DMS153 treated with DMSO at 0.1 percent for 48 hours (cell line): ENCODE measurements at regions not wholly inside any gene's neighbourhood (a gene's known extent, or its start where the extent isn't known, plus 50 kb on each side); places are given as distances from the start of the nearest gene placed in this dataset.

ENCODE experiments used
- DNase-seq: peaks from one replicate; lab custom pipeline; 2025; ENCODE audit not compliant: unreplicated experiment; lab: John Stamatoyannopoulos, UW

DNA sequence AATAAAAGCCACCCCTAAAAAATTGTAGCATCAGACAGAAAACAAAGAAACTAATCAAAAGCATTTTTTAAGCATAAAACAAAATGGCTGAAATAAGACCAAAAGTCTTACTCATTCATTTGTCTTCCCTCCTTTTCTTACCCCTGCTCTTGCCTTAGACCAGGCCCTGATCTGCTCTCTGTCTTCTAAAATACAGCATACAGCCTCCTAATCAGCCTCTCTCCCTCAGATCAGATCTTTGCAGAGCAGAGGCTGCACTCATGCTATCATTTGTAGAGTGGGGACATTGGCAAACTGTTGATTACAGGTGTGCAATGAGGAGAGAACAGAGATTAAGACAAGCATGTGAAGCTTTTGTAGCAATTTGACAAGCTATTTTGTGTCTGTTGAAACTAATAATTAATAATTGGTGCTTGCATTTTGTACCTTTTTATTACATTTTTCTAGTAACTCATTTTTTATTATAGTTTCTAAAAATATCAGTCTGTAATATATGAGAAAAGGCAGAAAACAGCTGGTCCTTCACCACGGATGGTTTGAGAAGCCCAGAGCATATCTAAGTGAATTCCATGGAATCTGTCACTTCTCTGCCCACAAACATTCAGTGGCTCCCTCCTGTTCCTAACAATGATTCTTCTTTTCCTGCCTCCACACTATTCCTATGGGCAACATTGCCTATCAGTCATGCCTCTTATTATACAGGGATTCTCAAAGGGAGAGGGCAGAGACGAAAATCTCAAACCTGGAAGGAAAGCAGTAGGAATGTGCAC, 286.2 kb upstream of the STT3B start:
- DNase-seq = no peak

DNA sequence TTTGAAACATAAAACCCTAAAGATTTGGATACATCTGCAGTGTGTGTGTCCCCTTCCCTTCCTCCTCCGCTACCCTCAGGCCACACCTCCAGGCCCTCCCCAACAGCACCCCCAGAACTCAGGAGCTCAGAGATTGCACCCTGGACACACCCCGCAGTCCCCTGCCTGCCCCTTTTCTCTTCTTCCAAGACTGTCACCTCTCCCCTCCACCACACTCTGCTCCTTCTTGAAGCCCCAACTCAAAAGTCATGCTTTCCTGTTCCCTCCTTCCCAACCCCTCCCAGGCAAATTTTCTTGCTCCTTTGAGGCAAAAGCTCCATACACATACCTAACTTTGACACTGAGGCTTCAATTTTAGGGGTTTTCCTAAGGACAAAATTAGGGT, 285.7 kb upstream of the STT3B start:
- no peak for DNase-seq

DNA sequence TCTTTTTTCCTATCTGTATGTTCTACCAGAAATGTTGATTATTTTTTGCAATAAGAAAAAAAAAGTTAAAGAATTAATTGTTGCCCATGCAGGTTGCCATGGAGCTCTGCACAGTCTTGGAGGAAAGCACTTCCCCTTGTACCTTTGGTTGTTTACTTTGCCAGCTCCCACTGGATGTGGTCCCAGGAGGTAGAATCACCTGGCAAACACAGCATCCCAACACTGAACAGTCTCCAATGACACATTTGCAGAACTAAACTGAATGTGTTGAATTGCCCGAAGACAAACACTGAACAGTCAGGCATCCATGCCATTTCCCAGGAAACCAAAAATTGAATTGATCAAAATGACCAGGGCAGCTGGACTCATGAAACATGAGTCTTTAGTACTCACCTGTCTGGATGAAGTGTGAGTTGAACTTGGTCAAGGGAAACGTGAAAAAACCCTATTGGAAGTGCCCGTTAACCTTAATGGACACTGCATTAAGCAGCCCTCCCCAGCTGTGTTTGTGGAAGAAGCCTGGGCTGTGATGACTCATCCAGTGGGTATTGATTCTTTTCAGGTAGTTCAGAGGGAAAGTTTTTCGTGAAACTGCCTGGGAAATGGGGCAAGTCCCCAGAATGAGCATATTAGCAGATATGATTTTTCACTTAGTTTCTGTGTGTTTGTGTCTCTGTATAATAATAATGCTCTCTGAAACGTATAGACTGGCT, 284.7 kb upstream of the STT3B start:
- DNase-seq = no peak

DNA sequence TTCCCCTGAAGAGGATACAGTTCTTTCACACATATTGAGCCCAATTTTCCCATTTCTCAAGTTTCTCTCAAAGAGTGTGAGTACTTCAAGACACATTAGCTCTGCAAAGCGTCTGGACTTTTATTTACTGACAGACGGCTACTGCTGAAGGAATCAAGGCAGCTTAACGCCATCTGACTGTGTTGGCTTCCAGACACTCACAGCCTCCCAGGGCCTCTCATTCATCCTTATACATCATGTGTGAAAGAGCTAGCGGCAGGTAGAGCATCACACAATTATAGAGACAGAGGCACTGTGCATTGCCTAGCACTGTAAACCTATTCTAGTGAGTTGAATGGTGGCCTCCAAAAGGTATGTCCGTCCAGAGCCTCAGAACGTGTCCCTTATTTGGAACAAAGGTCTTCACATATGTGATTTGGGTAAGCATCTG, 284.1 kb upstream of the STT3B start:
- no peak for DNase-seq

DNA sequence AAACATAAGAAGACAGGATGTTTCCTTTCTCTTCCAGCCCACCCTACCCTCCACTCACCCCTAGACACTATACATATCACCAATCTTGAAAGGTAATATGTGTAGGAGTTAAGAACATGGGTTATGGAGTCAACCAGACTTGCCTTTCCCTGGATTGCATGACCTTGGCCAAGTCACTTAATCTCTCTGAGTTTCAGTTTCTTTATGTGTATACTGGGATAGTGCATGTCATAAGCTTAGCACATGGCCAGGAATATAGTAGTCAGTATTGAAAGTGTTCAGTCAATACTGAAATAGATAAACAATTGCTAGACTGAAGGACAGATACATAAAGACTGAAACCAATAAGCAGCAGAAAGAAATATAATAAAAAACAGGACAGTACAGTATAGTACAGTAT, 283.2 kb upstream of the STT3B start:
- no peak for DNase-seq

DNA sequence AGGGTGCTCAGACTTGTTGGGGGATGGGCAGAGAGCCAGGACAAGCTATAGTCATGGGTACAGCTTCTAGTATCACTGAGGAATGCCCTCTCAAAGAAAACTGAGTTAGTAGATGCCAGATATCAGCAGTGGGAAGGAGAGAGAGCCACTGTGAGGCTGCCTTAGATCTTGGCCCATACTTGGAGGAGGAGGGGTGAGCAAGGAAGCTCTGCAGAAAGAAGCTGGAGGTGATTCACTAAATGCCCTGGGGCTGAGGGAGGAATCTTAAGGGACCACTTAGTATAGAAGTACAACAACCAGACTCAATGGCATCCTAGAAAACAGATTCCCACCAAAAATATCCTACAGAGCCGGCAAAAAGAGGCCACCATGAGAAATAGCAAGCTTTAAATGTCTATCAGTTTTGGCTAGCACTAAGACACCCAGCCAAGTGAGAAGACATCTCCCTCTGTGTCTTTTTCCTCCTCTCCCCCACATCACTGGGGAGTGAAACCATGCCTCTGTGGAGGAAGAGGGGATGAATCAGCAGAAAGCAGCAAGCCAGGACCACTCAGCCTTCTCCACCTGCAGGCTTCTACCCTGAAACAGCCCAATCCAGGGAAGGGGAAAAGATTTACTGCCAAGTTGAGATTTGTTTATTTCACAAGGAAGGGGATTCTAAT, 282.5 kb upstream of the STT3B start:
- no peak for DNase-seq

DNA sequence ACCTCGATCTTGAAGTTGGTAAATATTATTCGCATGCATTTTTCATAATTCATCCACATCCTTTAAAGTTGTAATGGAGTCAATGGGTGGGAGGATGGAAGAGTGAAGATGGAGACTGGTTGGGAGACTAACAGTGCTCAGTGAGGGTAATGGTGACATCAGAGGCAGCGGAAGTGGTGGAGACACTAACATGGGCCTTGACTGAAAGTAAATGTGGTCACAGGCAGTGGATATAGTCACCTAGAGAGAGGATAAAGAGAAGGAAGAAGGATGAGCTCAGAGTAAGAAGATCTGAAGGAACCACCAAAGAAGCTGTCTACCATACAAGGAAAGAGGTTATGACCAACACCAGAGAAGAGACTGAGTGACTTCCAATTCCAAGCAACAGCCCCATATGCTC, 281.6 kb upstream of the STT3B start:
- no peak for DNase-seq

DNA sequence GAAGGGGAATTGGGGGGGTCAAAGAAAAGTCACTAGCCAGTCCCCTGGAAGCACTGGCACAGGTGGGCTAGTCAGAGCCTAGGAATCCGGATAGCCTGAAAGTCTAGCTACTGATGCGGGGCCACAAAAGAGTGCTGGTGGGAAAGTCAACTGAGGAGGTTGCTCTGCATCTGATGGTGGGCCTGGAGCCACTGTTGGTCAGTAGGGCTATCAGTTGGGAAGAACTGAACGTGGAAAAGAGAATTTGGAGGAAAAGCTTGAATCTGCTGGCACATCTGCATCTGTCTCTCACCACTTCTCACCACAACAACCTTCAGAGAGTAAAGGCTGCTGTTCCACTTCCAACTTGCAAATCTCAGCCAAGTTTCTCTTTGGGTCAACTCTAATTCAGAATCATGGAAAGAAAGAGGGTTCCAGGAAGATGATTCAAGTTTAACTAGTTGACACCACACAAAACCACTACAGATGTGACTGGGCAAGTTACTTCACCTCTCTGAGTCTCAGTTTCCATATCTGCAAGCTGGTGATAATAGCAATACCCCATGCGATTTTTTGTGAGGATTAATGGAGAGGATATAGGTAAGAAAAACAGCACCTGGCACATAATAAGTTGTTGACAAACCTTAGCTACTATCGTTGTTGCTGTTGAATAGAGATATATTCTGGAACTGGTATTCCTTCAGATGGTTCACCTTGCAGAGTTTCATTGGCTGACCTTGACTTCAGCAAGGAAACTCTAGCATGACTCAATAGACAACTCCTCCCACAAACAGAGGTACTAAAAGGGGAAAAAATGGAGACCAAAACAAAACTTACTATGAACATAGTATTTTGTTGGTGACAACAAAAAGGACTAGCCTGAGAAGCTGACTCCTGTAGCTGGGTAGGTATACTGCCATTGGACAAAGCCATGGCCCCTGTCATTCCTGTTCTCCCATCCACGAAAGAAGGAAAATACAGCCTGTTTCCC, 280.2 kb upstream of the STT3B start:
- DNase-seq = no peak

DNA sequence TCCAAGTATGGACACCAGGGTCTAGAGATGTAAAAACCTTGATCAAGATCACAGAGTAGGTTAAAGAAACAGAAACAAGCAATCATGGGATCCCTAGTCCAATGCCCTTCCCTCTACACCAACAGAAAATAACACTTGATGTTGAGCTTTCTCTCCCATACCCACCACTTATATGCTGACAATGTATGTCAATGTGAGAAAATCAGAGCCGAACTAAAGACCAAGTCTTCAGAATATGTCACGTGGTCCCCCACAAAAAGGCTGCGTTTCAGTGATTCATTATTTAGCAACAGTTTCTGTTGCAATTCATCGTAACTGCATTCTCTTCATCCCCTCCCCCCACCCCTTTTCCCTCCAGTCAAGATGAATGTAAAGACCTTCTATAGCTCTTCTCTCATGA, 278.9 kb upstream of the STT3B start:
- no peak for DNase-seq

DNA sequence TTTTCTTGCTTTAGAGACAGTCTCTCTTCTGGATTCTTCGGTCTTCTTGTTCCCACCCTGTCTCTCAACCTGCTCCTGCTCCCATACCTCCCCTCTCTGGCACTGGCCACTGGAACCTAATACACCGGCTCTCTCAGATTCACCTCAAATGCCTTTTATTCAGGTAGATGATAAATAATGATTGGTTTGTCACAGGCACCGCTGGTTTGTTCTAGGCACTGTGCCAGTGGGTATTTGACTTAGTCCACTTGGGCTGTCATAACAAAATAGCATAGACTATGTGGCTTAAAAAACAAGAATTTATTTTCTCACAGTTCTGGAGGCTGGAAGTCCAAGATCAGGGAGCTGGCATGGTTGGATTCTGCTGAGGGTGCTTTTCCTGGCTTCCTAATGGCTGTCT, 278.2 kb upstream of the STT3B start:
- no peak for DNase-seq

DNA sequence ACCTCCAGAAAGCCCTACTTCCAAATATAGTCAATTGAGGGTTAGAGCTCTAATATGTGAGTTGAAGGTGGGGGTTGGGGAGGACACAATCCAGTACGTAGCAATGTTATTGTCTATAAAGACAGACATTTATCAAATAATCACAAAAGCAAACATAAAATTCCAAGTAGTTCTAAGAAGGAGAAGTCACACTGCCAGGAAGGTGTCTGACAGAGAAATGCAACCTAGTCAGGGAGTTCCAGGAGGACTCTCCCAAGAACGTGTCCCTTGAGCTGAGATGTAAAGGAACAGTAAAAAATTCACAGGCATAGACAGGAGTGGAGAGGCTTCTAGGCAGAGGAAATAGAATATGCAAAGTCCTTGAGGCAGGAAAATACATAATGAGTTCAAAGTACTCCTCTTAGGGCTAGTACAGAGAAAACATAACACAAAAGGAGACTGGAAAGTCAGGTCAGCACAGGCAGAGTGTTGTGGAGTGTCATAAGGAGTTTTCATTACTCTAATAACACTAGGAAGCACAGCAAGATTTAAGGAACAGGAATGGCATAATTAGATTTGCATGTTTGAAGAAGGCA, 277.6 kb upstream of the STT3B start:
- no peak for DNase-seq

DNA sequence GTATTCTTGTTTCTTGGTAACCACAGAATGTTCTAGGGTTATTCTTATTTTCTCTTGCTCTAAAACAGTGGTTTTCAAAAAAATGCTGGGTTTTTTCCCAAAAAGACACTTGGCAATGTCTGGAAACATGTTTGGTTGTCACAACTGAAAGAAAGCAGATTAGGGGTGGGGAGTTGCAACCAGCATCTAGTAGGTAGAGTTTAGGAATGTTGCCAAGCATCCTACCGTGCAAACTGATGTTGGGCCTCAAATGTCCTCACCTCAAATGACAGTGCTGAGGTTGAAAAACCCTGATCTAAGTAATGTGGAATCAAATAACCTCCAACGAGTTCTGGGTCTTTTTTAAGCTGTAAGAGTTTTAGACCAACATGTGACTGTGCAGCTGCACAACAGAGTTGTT, 270.5 kb upstream of the STT3B start:
- no peak for DNase-seq

DNA sequence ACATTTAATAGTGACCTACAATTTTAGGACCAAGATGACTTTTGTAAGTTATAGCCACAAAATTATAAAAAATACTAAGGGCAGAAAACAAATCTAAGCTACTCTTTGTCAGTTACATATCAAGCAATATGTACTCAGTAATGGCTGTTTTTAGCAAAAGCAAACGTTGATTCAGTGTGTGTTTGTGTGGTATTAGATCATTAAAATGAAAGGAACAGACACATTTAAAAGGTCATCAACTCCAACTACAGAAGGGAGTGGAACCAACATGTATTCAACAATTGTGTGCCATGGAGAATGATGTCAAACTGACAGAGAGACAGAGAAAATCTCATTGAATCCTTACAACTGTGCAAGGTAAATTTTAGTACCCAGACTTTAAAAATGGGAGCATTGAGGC, 268.8 kb upstream of the STT3B start:
- DNase-seq = no peak

DNA sequence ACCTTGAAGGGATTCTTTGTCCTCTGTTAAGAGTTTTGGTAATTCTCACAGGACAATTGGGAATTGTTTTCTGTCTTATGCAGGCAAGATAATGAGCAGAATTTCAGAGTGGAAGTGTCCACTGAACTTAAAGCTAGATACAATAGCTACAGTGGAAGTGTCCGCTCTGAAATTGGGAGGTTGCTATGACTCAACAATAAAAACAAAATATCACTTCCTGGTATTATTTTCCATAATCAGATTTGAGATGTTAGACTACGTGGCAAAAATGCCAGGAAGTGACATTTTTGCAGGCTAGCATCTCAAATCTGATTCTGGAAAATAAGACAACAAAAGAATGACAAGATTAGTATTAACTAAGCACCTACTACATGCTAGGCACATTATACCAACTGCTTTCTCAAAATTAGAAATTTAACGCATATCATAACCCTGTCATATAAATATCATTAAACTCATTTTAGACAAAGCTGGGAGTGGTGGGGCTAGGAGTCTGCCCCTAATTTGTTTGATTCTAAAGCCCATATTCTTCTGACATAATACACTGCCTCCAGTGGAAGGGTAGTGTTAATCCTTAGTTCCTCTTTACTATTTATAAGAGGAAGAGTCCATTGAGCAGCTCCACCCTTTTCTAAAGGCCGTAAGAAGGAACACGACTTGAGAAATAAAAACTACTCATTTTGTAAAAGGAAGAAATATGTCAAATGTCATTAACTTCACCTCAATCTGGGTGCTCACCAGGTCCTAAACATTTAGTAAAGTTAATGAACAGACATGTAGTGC, 266.9 kb upstream of the STT3B start:
- DNase-seq = no peak

DNA sequence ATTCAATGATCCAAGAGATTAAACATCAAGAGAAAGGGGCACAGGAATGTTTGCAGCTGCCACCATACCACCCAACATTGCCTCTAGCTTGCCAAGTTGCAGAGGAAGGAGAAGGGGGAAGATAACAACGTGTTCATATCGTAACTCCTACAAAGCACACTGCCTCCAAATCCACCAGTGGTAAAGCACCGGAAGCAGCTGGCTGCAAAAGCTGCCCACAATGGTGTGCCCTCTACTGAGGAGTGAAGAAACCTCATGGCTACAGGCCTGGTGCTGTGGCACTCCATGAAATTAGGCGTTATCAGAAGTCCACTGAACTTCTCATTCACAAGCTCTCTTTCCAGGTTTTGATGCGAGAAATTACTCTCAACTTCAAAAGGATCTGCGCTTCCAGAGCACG, 263.9 kb upstream of the STT3B start:
- no peak for DNase-seq

DNA sequence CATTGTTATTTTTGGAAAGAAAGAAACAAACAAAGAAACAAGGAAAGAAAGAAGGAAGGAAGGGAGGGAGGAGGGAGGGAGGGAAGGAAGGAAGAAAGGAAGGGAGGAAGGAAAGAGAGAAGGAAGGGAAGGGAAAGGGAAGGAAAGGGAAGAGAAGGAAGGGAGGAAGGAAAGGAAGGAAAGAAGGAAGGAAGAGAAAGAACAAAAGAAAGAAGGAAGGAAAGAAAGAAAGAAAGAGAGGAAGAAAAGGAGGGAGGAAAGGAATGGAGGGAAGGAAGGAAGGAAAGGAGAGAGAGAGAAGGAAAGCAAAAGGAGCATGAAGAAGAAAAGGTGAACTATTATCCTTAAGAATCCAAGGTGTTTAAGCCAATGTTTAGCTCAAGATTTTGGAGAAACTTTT, 262.7 kb upstream of the STT3B start:
- no peak for DNase-seq

DNA sequence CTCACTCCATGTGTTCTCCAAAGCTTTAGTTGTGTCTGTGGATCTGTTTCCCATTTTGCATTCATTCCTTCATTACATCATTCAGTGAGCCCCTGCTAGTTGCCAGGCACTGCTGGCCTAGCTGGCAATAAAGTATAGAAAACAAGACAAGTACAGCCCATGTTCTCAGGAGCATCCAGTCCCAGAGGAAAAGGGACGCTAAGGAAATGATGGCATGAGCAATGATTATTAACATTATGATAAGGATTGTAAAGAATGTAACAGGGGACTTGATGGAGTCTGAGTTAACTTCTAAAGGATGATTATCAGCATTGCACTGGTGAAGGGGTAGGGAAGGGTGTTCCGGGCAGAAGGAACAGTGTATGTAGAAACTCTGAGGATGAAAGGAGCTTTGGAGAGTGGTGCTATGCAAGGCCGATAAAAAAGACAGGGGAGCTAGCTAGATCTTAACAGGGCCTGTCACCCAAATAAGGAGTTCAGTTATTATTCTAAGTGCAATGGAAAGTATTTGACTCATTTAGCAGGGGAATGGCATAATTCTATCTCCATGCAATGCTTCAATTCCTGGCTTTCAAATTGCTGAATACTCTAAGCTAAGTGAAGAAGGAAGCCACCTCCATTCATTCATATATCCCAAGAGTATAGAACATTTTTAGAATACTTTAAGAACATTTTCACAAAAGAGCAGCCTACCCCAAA, 258.2 kb upstream of the STT3B start:
- DNase-seq = no peak

DNA sequence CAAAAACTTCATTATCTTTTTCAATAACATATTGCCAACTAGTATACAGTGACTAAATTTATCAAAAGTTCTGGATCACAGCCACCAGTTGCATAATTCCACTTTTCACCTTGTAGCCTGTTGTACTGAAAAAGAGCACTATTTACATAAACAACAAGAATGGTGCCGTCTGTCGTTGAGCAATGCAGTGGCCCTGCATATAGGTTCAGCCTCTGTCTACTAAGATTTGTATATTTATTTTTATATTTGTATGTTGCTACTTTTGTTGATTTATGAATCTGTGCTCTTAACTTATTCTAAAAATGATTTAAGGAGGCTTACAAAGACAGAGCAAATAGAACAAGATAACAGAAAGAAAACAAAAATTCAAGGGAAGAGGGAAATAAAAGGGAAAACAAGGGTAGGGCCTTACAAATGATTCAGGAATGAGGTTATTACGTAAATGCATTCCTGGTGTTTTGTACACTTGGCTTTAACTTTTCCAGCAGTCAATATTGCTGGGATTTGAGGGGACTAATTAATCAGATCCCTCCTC, 257.6 kb upstream of the STT3B start:
- no peak for DNase-seq

DNA sequence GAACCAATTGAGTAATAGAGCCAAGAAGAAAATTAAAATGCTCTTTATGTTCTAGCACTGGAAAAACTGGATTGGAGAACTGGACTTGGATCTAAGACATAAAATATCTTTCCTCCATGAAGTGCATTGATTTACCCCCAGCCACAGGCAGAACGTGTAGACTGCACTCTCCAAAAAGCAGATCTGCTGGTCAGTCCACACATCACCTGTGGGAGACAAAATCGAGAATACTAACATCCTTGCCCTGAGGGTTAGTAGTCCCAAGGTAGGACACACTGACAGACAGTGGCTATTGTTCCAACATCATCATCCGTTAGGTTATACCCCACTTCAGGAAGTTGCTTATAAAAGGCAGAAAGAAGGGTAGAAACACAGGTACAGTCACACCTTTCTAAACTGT, 257.1 kb upstream of the STT3B start:
- DNase-seq = no peak
